ENCODE measurements at regions not wholly inside any gene's neighbourhood (a gene's known extent, or its start where the extent isn't known, plus 50 kb on each side); places are given as distances from the start of the nearest gene placed in this dataset.

GRCh38 chr1:102595106-102595505 is 513.2 kb downstream of the COL11A1 start:
- no peak for DNase-seq (ENCODE audit: low read depth, low spot score)
- ATAC-seq: no peak
- Histone ChIP-seq H2AFZ (ENCODE audit: control insufficient read depth, low read depth, low read length) (no peak overlapping the region), H3K27ac (ENCODE audit: control insufficient read depth, insufficient read depth) (no peak overlapping the region), H3K9me3 (replicated peaks; ENCODE audit: control insufficient read depth, insufficient read depth, low read length) (no peaks in the 10 kb centered on the region), H3K4me1 (ENCODE audit: control insufficient read depth, insufficient read depth, low read length) (no peaks in the 10 kb centered on the region), H4K20me1 (ENCODE audit: control insufficient read depth, insufficient read depth) (no peaks in the 10 kb centered on the region), H3K4me3 (no peak overlapping the region), H3K9ac (ENCODE audit: control insufficient read depth, insufficient read depth, low read length) (no peak overlapping the region), H3K4me2 (ENCODE audit: control insufficient read depth, insufficient read depth) (no peak overlapping the region), H3K36me3 (ENCODE audit: control insufficient read depth in 2 of 2, insufficient read depth in 2 of 2, low read length in 1 of 2) (no peaks in the 10 kb centered on the region), H3K79me2 (ENCODE audit: control insufficient read depth, insufficient read depth, low read length) (no peaks in the 10 kb centered on the region), H3K27me3 (replicated peaks in 1 of 2; ENCODE audit: control insufficient read depth in 2 of 2, insufficient read depth in 2 of 2, low read length in 1 of 2) (no peaks in the 10 kb centered on the region)
- BruUV-seq (replicated peaks): no TSS peak
- ChIA-PET RAD21 (ENCODE audit: unreplicated experiment) (no interaction called here), POLR2A (no interaction called here), CTCF (no interaction called here), SMC1A (ENCODE audit: uncharacterized antibody, unreplicated experiment) (no interaction called here)
- intact Hi-C loops (cut with micrococcal nuclease; ENCODE audit: unreplicated experiment) (no loop called here), in situ Hi-C loops (cut with MboI) (no loop called here)
- no peak for TF ChIP-seq TCF3 (IDR thresholded peaks at IDR 0.05; ENCODE audit: borderline replicate concordance, insufficient read depth, low read depth, low read length)
- no peak for TF ChIP-seq EP300 (IDR thresholded peaks at IDR 0.05; ENCODE audit: borderline replicate concordance in 1 of 2, control insufficient read depth in 1 of 2, low read depth in 2 of 2, low read length in 2 of 2)
- no peak for TF ChIP-seq BACH1 (IDR thresholded peaks at IDR 0.05; ENCODE audit: borderline replicate concordance)
- TF ChIP-seq HDAC2 (IDR thresholded peaks at IDR 0.05): no peak
- TF ChIP-seq NFYA (IDR thresholded peaks at IDR 0.05; ENCODE audit: borderline replicate concordance, low read depth, low read length): no peak
- no peak for TF ChIP-seq POLR2AphosphoS2 (IDR thresholded peaks at IDR 0.05; ENCODE audit: low read depth, low read length)
- no peak for TF ChIP-seq NFXL1 (IDR thresholded peaks at IDR 0.05; ENCODE audit: borderline replicate concordance)
- TF ChIP-seq NFIC (IDR thresholded peaks at IDR 0.05; ENCODE audit: low read depth, low read length): no peak
- TF ChIP-seq CHD2 (IDR thresholded peaks at IDR 0.05; ENCODE audit: borderline replicate concordance, low read depth, low read length): no peak
- TF ChIP-seq JUND (IDR thresholded peaks at IDR 0.05; ENCODE audit: low read depth, low read length): no peak
- TF ChIP-seq, protein P1, sequence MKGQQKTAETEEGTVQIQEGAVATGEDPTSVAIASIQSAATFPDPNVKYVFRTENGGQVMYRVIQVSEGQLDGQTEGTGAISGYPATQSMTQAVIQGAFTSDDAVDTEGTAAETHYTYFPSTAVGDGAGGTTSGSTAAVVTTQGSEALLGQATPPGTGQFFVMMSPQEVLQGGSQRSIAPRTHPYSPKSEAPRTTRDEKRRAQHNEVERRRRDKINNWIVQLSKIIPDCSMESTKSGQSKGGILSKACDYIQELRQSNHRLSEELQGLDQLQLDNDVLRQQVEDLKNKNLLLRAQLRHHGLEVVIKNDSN (IDR thresholded peaks at IDR 0.05; ENCODE audit: borderline replicate concordance, extremely low read length, insufficient read depth, low read depth, low read length): no peak
- no peak for TF ChIP-seq HDAC6 (IDR thresholded peaks at IDR 0.05; ENCODE audit: unreplicated experiment)
- no peak for TF ChIP-seq PAX5 (IDR thresholded peaks at IDR 0.05; ENCODE audit: borderline replicate concordance, low read depth, low read length)
- WGBS (ENCODE audit: insufficient coverage, insufficient replicate concordance, low lambda C conversion rate, missing lambda C conversion rate): 56% methylated on average over 2 of the region's 2 CpGs
- no peak for FAIRE-seq
